WI38 (cell line): ENCODE measurements at regions not wholly inside any gene's neighbourhood (a gene's known extent, or its start where the extent isn't known, plus 50 kb on each side); places are given as distances from the start of the nearest gene placed in this dataset.

Source experiments
- H3K4me3 ChIP-seq: 2 replicates; pipeline ENCODE4 v1.5.1; 2011; ENCODE audit warnings: low read depth, mild to moderate bottlenecking, control low read depth, low read length
- CTCF ChIP-seq: IDR thresholded peaks from 2 replicates; pipeline ENCODE4 v1.5.1; 2012; ENCODE audit warnings: low read depth, mild to moderate bottlenecking, control low read depth, low read length

GRCh38 chr20:7673841-7674240 is 266.4 kb downstream of the HAO1 start:
- TF ChIP-seq CTCF = no peak
- no peak overlapping the region for H3K4me3 ChIP-seq

- no peak overlapping the region for H3K4me3 ChIP-seq
Observed at GRCh38 chr20:7682916-7683315, 257.3 kb downstream of the HAO1 start.

GRCh38 chr20:7687065-7687464 is 253.2 kb downstream of the HAO1 start:
- no peak overlapping the region for H3K4me3 ChIP-seq
- TF ChIP-seq CTCF = no peak

More at GRCh38 chr20:7682916-7683315, 257.3 kb downstream of the HAO1 start:
- TF ChIP-seq CTCF = no peak

- H3K4me3 ChIP-seq = no peak overlapping the region
- TF ChIP-seq CTCF = no peak
Observed at GRCh38 chr20:7689151-7689550, 251.1 kb downstream of the HAO1 start.

GRCh38 chr20:7691647-7692269 is 248.5 kb downstream of the HAO1 start:
- H3K4me3 ChIP-seq = no peak overlapping the region
- TF ChIP-seq CTCF = no peak

- no peak overlapping the region for H3K4me3 ChIP-seq
- no peak for TF ChIP-seq CTCF
Observed at GRCh38 chr20:7692478-7692877, 247.8 kb downstream of the HAO1 start.

GRCh38 chr20:7693761-7694160 is 246.5 kb downstream of the HAO1 start:
- no peak overlapping the region for H3K4me3 ChIP-seq
- no peak for TF ChIP-seq CTCF
